ENCODE measurements at regions not wholly inside any gene's neighbourhood (a gene's known extent, or its start where the extent isn't known, plus 50 kb on each side); places are given as distances from the start of the nearest gene placed in this dataset.

- H3K27me3 Mint-ChIP-seq: peaks cover 0 to 7% (median 0%) of the 10 kb centered on the region in 3 donors
- H3K9me3 Mint-ChIP-seq: peaks cover 0 to 4% (median 0%) of the 10 kb centered on the region in 7 donors
- peak; percentile 65 to 88 for ATAC-seq (ENCODE audit: low read depth in 2 of 2)
- H3K36me3 Mint-ChIP-seq: no peaks in the 10 kb centered on the region
- H3K4me3 Mint-ChIP-seq: peak overlapping the region in 5 of 8 donors; percentile 14 to 69 (median 36)
- H3K4me1 Mint-ChIP-seq: peaks cover 11 to 16% (median 11%) of the 10 kb centered on the region in 3 donors
- peak; percentile 5 for DNase-seq
- H3K27ac Mint-ChIP-seq: peak overlapping the region in 2 of 6 donors; percentile 47 to 70
Measured at GRCh38 chr17:14011740-14012405, 57.4 kb upstream of the COX10 start.

GRCh38 chr17:14014657-14015056 is 54.6 kb upstream of the COX10 start:
- peaks cover 0 to 7% (median 5%) of the 10 kb centered on the region in 3 donors for H3K27me3 Mint-ChIP-seq
- DNase-seq (no peak), ATAC-seq (ENCODE audit: low read depth in 2 of 2) (no peak)
- H3K9me3 Mint-ChIP-seq: peaks cover 0 to 3% (median 0%) of the 10 kb centered on the region in 7 donors
- peaks cover 0 to 5% of the 10 kb centered on the region in 2 donors for H3K36me3 Mint-ChIP-seq
- no peak overlapping the region for H3K27ac Mint-ChIP-seq
- H3K4me3 Mint-ChIP-seq: no peak overlapping the region
- H3K4me1 Mint-ChIP-seq: peaks cover 11 to 16% (median 11%) of the 10 kb centered on the region in 3 donors

GRCh38 chr17:14015271-14015670 is 54.0 kb upstream of the COX10 start:
- Mint-ChIP-seq H3K27me3 (peaks cover 0 to 7% (median 5%) of the 10 kb centered on the region in 3 donors), H3K4me3 (no peak overlapping the region), H3K36me3 (peaks cover 0 to 5% of the 10 kb centered on the region in 2 donors), H3K9me3 (peaks cover 0 to 3% (median 0%) of the 10 kb centered on the region in 7 donors), H3K27ac (no peak overlapping the region), H3K4me1 (peaks cover 11 to 16% (median 11%) of the 10 kb centered on the region in 3 donors)
- ATAC-seq (ENCODE audit: low read depth in 2 of 2) (no peak), DNase-seq (no peak)

GRCh38 chr17:14016858-14017257 is 52.4 kb upstream of the COX10 start:
- no peak for DNase-seq
- H3K27me3 Mint-ChIP-seq: peaks cover 0 to 7% (median 5%) of the 10 kb centered on the region in 3 donors
- H3K9me3 Mint-ChIP-seq: peaks cover 0 to 3% (median 0%) of the 10 kb centered on the region in 7 donors
- no peak for ATAC-seq (ENCODE audit: low read depth in 2 of 2)
- H3K27ac Mint-ChIP-seq: no peak overlapping the region
- H3K4me1 Mint-ChIP-seq: peaks cover 4 to 6% (median 5%) of the 10 kb centered on the region in 3 donors
- H3K36me3 Mint-ChIP-seq: peaks cover 0 to 5% of the 10 kb centered on the region in 2 donors
- no peak overlapping the region for H3K4me3 Mint-ChIP-seq

GRCh38 chr17:14019186-14019956 is 49.9 kb upstream of the COX10 start:
- H3K36me3 Mint-ChIP-seq: peaks cover 0 to 5% of the 10 kb centered on the region in 2 donors
- no peaks in the 10 kb centered on the region for H3K4me1 Mint-ChIP-seq
- H3K27me3 Mint-ChIP-seq: peaks cover 0 to 7% (median 5%) of the 10 kb centered on the region in 3 donors
- peaks cover 0 to 3% (median 0%) of the 10 kb centered on the region in 7 donors for H3K9me3 Mint-ChIP-seq
- no peak overlapping the region for H3K27ac Mint-ChIP-seq
- ATAC-seq (ENCODE audit: low read depth in 2 of 2): no peak
- no peak for DNase-seq
- H3K4me3 Mint-ChIP-seq: peak overlapping the region in 1 of 8 donors; percentile 15

Data from naive B cell (primary cell).